Small intestine (tissue), 7 donors: ENCODE measurements at regions not wholly inside any gene's neighbourhood (a gene's known extent, or its start where the extent isn't known, plus 50 kb on each side); places are given as distances from the start of the nearest gene placed in this dataset.

ENCODE experiments used
- DNase-seq, 2 donors: peaks; one replicate each; pipeline versions ENCODE4 v3.0.0 to v3.0.0-alpha.2; 2013
- FAIRE-seq: peaks from 2 replicates; lab custom pipeline; 2012; peaks lifted over from hg19 to GRCh38; lab: Jason Lieb, UNC
- H3K27ac ChIP-seq, 3 donors: one replicate each; pipeline ENCODE4 v1.5.1; 2013; ENCODE audit warnings: low read length in 2 of 3, mild to moderate bottlenecking in 2 of 3, control low read depth in 1 of 3, inconsistent platforms in 1 of 3, low read depth in 1 of 3, moderate library complexity in 1 of 3
- H3K27me3 ChIP-seq, 3 donors: one replicate each; pipeline ENCODE4 v1.6.1; 2013; ENCODE audit warnings: low read length in 3 of 3, inconsistent platforms in 1 of 3; ENCODE audit not compliant: control insufficient read depth in 3 of 3, insufficient read depth in 3 of 3
- H3K36me3 ChIP-seq, 3 donors: one replicate each; pipeline ENCODE4 v1.6.1; 2013; ENCODE audit warnings: low read length in 3 of 3, inconsistent platforms in 1 of 3, low read depth in 1 of 3, mild to moderate bottlenecking in 1 of 3, moderate library complexity in 1 of 3; ENCODE audit not compliant: control insufficient read depth in 3 of 3, insufficient read depth in 2 of 3
- H3K4me1 ChIP-seq, 3 donors: one replicate each; pipeline ENCODE4 v1.6.1; 2013; ENCODE audit warnings: low read length in 2 of 3, inconsistent platforms in 1 of 3, low read depth in 1 of 3, mild to moderate bottlenecking in 1 of 3, moderate library complexity in 1 of 3; ENCODE audit not compliant: control insufficient read depth in 3 of 3, insufficient read depth in 2 of 3
- H3K4me3 ChIP-seq, 3 donors: one replicate each; pipeline ENCODE4 v1.5.1; 2013; ENCODE audit warnings: low read length in 3 of 3, control low read depth in 1 of 3, inconsistent platforms in 1 of 3, low read depth in 1 of 3, mild to moderate bottlenecking in 1 of 3, moderate library complexity in 1 of 3
- H3K9me3 ChIP-seq, 2 donors: one replicate each; pipeline ENCODE4 v1.6.1; 2013; ENCODE audit warnings: low read depth in 1 of 2, low read length in 1 of 2; ENCODE audit not compliant: control insufficient read depth in 2 of 2, insufficient read depth in 1 of 2
- WGBS, 3 donors: extraction: QIAGEN DNeasy Blood & Tissue Kit; methylation state at CpG; one replicate each; pipeline ENCODE4 v1.1.7; 2013; 5-methylcytosine and 5-hydroxymethylcytosine counted together
- donor health status: healthy with polysubstance abuse.
- donor health status: control.
- donor health status: control.
- donor health status: Bipolar disorder and iron deficiency.
- donor health status: healthy.

DNA sequence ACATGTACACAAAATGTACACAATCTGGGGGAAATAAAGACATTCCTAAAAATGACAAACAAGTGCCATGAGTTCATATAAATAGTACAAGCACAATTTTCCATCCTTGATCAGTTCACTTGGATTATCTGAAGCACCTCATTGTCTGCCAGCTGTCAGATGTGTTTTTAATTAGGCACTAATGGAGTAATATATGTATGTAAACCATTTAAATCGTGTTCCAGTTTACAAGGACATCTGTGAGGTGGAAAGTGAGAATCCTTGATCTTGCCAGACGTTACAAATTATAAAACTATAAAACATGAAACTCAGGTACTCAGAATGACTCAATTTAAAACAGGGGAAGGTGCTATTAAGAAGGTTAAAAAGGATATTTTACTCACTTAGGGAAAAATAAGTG lies 1312.2 kb downstream of the PLA2G4A start:
- Histone ChIP-seq H3K4me3 (no peak overlapping the region), H3K9me3 (peaks cover 0 to 3% of the 10 kb centered on the region in 2 donors), H3K27ac (no peak overlapping the region), H3K36me3 (no peaks in the 10 kb centered on the region), H3K27me3 (no peaks in the 10 kb centered on the region), H3K4me1 (no peaks in the 10 kb centered on the region)
- DNase-seq: no peak
- no peak for FAIRE-seq
- WGBS, 3 donors: 28 to 55% (median 29%) methylated on average over 2 of the region's 2 CpGs

DNA sequence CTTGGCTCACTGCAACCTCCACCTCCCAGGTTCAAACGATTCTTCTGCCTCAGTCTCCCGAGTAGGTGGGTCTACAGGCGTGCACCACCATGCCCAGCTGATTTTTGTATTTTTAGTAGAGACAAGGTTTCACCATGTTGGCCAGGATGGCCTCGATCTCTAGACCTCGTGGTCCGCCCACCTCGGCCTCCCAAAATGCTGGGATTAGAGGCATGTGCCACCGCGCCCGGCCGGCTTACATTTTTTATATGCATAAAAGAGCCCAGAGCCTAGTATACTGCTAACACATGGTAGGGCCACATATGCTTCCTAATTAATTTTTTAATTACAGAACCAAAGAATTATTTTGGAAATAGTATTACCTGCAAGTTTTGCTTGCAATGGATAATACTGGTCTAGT lies 1325.4 kb downstream of the PLA2G4A start:
- DNase-seq (no peak), FAIRE-seq (no peak)
- Histone ChIP-seq H3K27me3 (no peaks in the 10 kb centered on the region), H3K27ac (no peak overlapping the region), H3K36me3 (no peaks in the 10 kb centered on the region), H3K4me1 (no peaks in the 10 kb centered on the region), H3K4me3 (no peak overlapping the region), H3K9me3 (no peaks in the 10 kb centered on the region)
- WGBS, 3 donors: 86 to 93% (median 89%) methylated on average over 11 of the region's 11 CpGs

DNA sequence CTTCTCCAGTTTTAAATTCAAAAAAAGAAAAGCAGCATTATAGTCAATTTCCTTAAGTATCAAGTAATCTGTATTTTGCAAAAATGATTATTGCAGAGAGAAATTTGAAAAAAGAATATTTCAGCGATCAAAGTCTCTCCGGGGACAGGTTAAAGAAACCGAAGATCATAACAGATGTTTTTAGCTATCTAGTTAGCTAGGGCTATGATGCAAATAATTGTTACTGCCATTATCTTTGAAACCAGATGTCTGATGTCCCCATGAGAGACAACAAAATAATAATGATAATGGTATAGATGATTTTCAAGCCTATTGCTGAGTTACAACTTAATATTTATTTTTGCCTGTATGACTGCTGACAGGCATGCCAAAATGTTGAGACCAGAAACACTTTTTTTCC lies 1326.0 kb downstream of the PLA2G4A start:
- H3K4me1 ChIP-seq: no peaks in the 10 kb centered on the region
- H3K27me3 ChIP-seq: no peaks in the 10 kb centered on the region
- no peaks in the 10 kb centered on the region for H3K36me3 ChIP-seq
- H3K27ac ChIP-seq: no peak overlapping the region
- H3K9me3 ChIP-seq: no peaks in the 10 kb centered on the region
- no peak for DNase-seq
- FAIRE-seq: no peak
- 74 to 79% (median 77%) methylated on average over 3 of the region's 3 CpGs for WGBS, 3 donors
- no peak overlapping the region for H3K4me3 ChIP-seq

DNA sequence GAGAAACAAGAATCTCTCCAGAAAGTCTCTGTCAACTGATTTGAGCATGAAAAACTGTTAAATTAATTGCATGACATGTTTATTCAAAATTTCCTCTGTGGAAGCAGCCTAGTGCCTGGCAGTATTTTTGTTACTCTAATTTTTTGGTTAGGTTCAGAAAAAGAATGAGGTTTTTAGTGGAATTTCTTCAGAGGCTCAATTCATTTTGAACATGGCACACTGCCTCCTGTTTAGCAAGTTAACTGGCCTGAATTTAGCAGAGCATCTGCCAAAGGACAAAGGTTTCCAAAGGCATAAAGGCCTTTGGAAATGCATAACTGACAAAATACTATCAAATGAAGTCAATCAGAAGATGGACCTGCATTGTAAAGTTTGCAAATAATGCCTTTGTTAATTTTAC lies 1326.5 kb downstream of the PLA2G4A start:
- Histone ChIP-seq H3K9me3 (no peaks in the 10 kb centered on the region), H3K4me1 (no peaks in the 10 kb centered on the region), H3K4me3 (no peak overlapping the region), H3K27ac (no peak overlapping the region), H3K36me3 (no peaks in the 10 kb centered on the region), H3K27me3 (no peaks in the 10 kb centered on the region)
- FAIRE-seq (no peak), DNase-seq (no peak)

DNA sequence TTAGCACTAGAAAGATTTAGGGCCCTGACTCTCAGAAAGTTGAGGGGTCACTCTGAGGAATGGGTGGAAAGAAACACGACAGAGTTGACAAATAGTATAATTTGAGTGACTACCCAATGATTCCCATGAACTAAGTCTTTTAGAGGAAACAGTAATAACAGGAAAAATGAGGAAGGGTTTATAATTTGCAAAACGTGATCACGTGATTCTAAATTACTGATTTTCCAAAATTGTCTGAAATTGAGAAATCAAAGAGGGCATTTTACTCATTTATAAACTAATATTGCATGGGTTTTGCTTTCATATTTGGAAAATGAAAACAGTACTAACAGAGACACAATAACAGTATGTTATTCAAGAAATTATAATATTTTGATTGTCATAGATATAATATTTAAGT lies 1335.7 kb downstream of the PLA2G4A start:
- no peak overlapping the region for H3K4me3 ChIP-seq
- H3K36me3 ChIP-seq: no peaks in the 10 kb centered on the region
- H3K27ac ChIP-seq: no peak overlapping the region
- H3K9me3 ChIP-seq: no peaks in the 10 kb centered on the region
- 76 to 79% (median 76%) methylated on average over 3 of the region's 3 CpGs for WGBS, 3 donors
- no peaks in the 10 kb centered on the region for H3K4me1 ChIP-seq
- no peaks in the 10 kb centered on the region for H3K27me3 ChIP-seq
- no peak for DNase-seq
- no peak for FAIRE-seq

DNA sequence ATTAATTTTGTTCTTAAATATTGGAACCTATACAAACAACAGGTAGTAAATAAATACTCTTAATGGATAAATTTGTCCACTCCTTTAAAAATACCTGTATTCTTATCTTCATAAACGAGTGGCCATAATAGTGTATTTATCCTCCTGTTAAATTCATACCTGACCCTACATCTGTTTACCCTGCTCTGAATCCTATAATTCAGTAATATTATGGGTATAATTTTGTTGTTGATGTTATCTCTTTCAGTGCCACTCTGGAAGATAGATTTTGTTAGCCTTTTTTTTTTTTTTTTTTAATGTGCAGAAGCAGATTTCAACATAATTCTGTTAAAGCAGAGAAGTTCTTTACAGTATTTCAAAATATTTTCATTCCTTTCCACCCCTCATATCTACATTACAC lies 1337.9 kb downstream of the PLA2G4A start:
- H3K4me1 ChIP-seq: no peaks in the 10 kb centered on the region
- H3K27ac ChIP-seq: no peak overlapping the region
- H3K9me3 ChIP-seq: no peaks in the 10 kb centered on the region
- 42 to 66% (median 49%) methylated on average over 1 of the region's 1 CpG for WGBS, 3 donors
- no peaks in the 10 kb centered on the region for H3K27me3 ChIP-seq
- FAIRE-seq (no peak), DNase-seq (no peak)
- H3K4me3 ChIP-seq: no peak overlapping the region
- no peaks in the 10 kb centered on the region for H3K36me3 ChIP-seq

DNA sequence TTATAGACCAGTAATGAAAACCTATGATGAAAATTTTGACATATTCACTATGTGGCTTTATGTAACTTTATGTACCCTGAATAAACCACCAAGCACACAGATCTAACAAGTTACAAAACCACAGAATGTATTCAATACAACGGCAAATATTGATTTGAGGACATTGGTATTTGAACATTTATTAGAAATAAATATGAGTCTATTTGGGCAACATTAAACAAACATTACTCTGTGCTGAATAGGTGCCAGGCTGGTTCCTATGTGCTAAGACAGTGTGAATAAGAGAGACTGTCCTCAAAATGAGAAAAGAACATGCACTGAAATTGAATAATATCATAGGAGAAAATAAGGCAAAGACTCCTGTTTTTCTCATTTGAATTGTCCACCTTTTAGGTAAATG lies 1341.2 kb downstream of the PLA2G4A start:
- 64 to 74% (median 72%) methylated on average over 1 of the region's 1 CpG for WGBS, 3 donors
- H3K4me3 ChIP-seq: no peak overlapping the region
- DNase-seq: no peak
- H3K27ac ChIP-seq: no peak overlapping the region
- H3K27me3 ChIP-seq: no peaks in the 10 kb centered on the region
- H3K4me1 ChIP-seq: no peaks in the 10 kb centered on the region
- FAIRE-seq: no peak
- H3K36me3 ChIP-seq: no peaks in the 10 kb centered on the region
- H3K9me3 ChIP-seq: no peaks in the 10 kb centered on the region

DNA sequence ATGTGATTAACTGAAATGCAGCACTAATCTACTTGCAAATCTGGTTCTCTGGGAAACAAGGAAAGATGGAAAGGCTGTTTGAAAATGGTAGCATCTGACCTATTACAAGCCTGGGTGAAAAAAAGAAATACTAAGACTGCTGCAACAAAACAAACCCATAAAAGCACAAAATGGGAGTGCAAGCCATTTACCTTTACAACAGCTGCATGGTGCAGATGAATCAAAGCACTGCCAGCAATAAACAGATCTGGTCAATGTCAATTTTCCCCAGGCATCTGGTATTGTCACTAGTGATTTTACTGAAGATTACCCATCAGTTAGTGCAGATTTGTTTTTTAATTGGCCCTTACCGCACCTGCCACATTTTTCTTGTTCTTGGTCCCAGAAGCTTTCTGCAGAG lies 1341.7 kb downstream of the PLA2G4A start:
- H3K9me3 ChIP-seq: no peaks in the 10 kb centered on the region
- no peak overlapping the region for H3K27ac ChIP-seq
- DNase-seq (no peak), FAIRE-seq (no peak)
- H3K4me1 ChIP-seq: no peaks in the 10 kb centered on the region
- H3K4me3 ChIP-seq: no peak overlapping the region
- no peaks in the 10 kb centered on the region for H3K36me3 ChIP-seq
- H3K27me3 ChIP-seq: no peaks in the 10 kb centered on the region
- 79 to 89% (median 84%) methylated on average over 1 of the region's 1 CpG for WGBS, 3 donors

DNA sequence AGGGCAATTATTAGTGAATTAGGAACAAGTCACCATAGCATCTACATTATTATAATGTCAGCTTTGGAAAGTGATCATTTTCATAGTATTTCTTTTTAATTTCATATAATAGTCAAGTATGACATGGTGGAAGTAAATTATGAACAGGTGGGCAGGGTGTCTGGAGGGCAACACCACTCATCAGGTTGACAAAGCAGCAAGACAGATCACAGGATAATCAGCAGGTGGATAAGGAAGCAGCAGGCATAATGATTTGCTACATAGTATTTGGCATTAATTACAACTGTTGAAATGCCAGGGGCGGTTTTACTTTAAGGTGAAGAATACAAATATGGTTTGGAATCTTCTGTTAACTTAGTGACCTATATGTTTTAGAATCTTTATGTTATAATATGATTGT lies 1342.2 kb downstream of the PLA2G4A start:
- H3K4me3 ChIP-seq: no peak overlapping the region
- DNase-seq (no peak), FAIRE-seq (no peak)
- H3K36me3 ChIP-seq: no peaks in the 10 kb centered on the region
- no peak overlapping the region for H3K27ac ChIP-seq
- no peaks in the 10 kb centered on the region for H3K4me1 ChIP-seq
- H3K9me3 ChIP-seq: no peaks in the 10 kb centered on the region
- H3K27me3 ChIP-seq: no peaks in the 10 kb centered on the region
- 64 to 67% (median 66%) methylated on average over 1 of the region's 1 CpG for WGBS, 3 donors
